DMS53 (cell line): ENCODE measurements at regions not wholly inside any gene's neighbourhood (a gene's known extent, or its start where the extent isn't known, plus 50 kb on each side); places are given as distances from the start of the nearest gene placed in this dataset.
"Not testable (repeated sequence)": the region's sequence is repeated elsewhere in the genome, so short reads cannot be mapped to it uniquely, and the experiment has no call there.

Experiments used
- DNase-seq: peaks from one replicate; lab custom pipeline; 2025; lab: John Stamatoyannopoulos, UW

- no peak for DNase-seq
Observed at GRCh38 chr7:98774884-98775283, 94.9 kb downstream of the TMEM130 start.

- DNase-seq, result no peak
Observed at GRCh38 chr7:98777051-98777450, 92.8 kb downstream of the TMEM130 start.

- DNase-seq, result no peak
Observed at GRCh38 chr7:98778421-98778820, 91.4 kb downstream of the TMEM130 start.

- no peak for DNase-seq
Observed at GRCh38 chr7:98779800-98780587, 89.8 kb downstream of the TMEM130 start.

GRCh38 chr7:98784216-98784785 lies 85.5 kb downstream of the TMEM130 start:
- DNase-seq, result no peak

GRCh38 chr7:98785929-98786571 lies 83.8 kb downstream of the TMEM130 start:
- no peak for DNase-seq

- no peak for DNase-seq
Observed at GRCh38 chr7:98788966-98789365, 80.8 kb downstream of the TMEM130 start.

GRCh38 chr7:98794453-98794852 lies 75.4 kb downstream of the TMEM130 start:
- DNase-seq, result not testable (repeated sequence)

- no peak for DNase-seq
Observed at GRCh38 chr7:98795741-98796493, 73.9 kb downstream of the TMEM130 start.
